GM23338 (cell line): ENCODE measurements at regions not wholly inside any gene's neighbourhood (a gene's known extent, or its start where the extent isn't known, plus 50 kb on each side); places are given as distances from the start of the nearest gene placed in this dataset.

Experiments used
- ATAC-seq: fragments of 200-7000 bp; cut with Tn5 transposase; 3 replicates; pipeline ENCODE4 v1.9.1; 2020
- DNase-seq: peaks from one replicate; pipeline ENCODE4 v3.0.0-alpha.2; 2015; ENCODE audit warnings: low spot score
- H2AFZ ChIP-seq: fragments of 200-600 bp; sonication (generic); 2 replicates; pipeline ENCODE4 v1.8.0; 2016; ENCODE audit warnings: antibody characterized with exemption, mild to moderate bottlenecking, moderate library complexity
- H3F3A ChIP-seq: fragments of 200-600 bp; sonication (generic); replicated peaks from 2 replicates; pipeline ENCODE4 v1.8.0; 2017; ENCODE audit warnings: antibody characterized with exemption, mixed run types, low read depth
- H3K27ac ChIP-seq: fragments of 200-600 bp; sonication (generic); 2 replicates; pipeline ENCODE4 v1.6.1; 2016; ENCODE audit warnings: low read depth
- H3K27me3 ChIP-seq: fragments of 200-600 bp; sonication (generic); 2 replicates; pipeline ENCODE4 v1.8.0; 2016; ENCODE audit warnings: mild to moderate bottlenecking, mixed run types, moderate library complexity; ENCODE audit not compliant: insufficient read depth
- H3K36me3 ChIP-seq: fragments of 200-600 bp; sonication (generic); 2 replicates; pipeline ENCODE4 v1.8.0; 2016; ENCODE audit warnings: mild to moderate bottlenecking; ENCODE audit not compliant: insufficient read depth
- H3K4me1 ChIP-seq: fragments of 200-600 bp; sonication (generic); 2 replicates; pipeline ENCODE4 v1.8.0; 2016; ENCODE audit warnings: mild to moderate bottlenecking, moderate library complexity; ENCODE audit not compliant: insufficient read depth
- H3K4me2 ChIP-seq: fragments of 200-600 bp; sonication (generic); 2 replicates; pipeline ENCODE4 v1.7.1; 2017; ENCODE audit warnings: mixed run types
- H3K4me3 ChIP-seq: fragments of 200-600 bp; sonication (generic); 2 replicates; pipeline ENCODE4 v1.6.1; 2016; ENCODE audit warnings: mixed run types
- H3K79me2 ChIP-seq: fragments of 200-600 bp; sonication (generic); replicated peaks from 2 replicates; pipeline ENCODE4 v1.8.0; 2017; ENCODE audit warnings: mild to moderate bottlenecking; ENCODE audit not compliant: insufficient read depth
- H3K9me2 ChIP-seq: fragments of 200-600 bp; sonication (generic); 2 replicates; pipeline ENCODE4 v1.8.0; 2017; ENCODE audit not compliant: insufficient read depth
- H4K20me1 ChIP-seq: fragments of 200-600 bp; sonication (generic); replicated peaks from 2 replicates; pipeline ENCODE4 v1.8.0; 2017; ENCODE audit warnings: mild to moderate bottlenecking; ENCODE audit not compliant: insufficient read depth
- H3K27ac Mint-ChIP-seq: 2 replicates; pipeline ENCODE4 v1.8.0; 2020; ENCODE audit warnings: inconsistent platforms, mild to moderate bottlenecking, moderate library complexity, mixed read lengths
- H3K27me3 Mint-ChIP-seq: 3 replicates; pipeline ENCODE4 v1.8.0; 2022; ENCODE audit warnings: low read depth, mild to moderate bottlenecking, moderate library complexity, mixed read lengths, inconsistent platforms; ENCODE audit not compliant: insufficient read depth, poor library complexity
- H3K36me3 Mint-ChIP-seq: 3 replicates; pipeline ENCODE4 v1.8.0; 2021; ENCODE audit warnings: low read depth, mild to moderate bottlenecking, inconsistent platforms, moderate library complexity, mixed read lengths
- H3K4me1 Mint-ChIP-seq: 3 replicates; pipeline ENCODE4 v1.8.0; 2020; ENCODE audit warnings: mild to moderate bottlenecking, inconsistent platforms, mixed read lengths
- H3K4me3 Mint-ChIP-seq: 3 replicates; pipeline ENCODE4 v1.8.0; 2021; ENCODE audit warnings: moderate library complexity, mild to moderate bottlenecking, inconsistent platforms, mixed read lengths
- H3K9me3 Mint-ChIP-seq: 3 replicates; pipeline ENCODE4 v1.8.0; 2020; ENCODE audit warnings: moderate library complexity, mild to moderate bottlenecking, inconsistent platforms, mixed read lengths
- CREB1 ChIP-seq: fragments of 250-450 bp; sonication (Bioruptor Pico); IDR thresholded peaks from 2 replicates; pipeline ENCODE4 v1.5.0; 2020; ENCODE audit warnings: low read depth, mild to moderate bottlenecking, moderate library complexity
- CTCF ChIP-seq, 2 experiments: fragments of 200-600 bp in 1 of 2; sonication (generic) in 1 of 2; conservative IDR thresholded peaks; 2 replicates each; pipeline versions ENCODE4 v1.5.1 to v1.6.1; 2016 to 2017; ENCODE audit warnings: antibody characterized with exemption in 2 of 2, low read depth in 2 of 2, mild to moderate bottlenecking in 2 of 2, moderate library complexity in 1 of 2
- ETS1 ChIP-seq: IDR thresholded peaks from 2 replicates; pipeline ENCODE4 v1.6.1; 2016; ENCODE audit warnings: antibody characterized with exemption
- EZH2 ChIP-seq: fragments of 200-600 bp; sonication (generic); IDR thresholded peaks from one replicate; pipeline ENCODE4 v1.8.0; 2017; ENCODE audit warnings: antibody characterized with exemption, mild to moderate bottlenecking, low read depth; ENCODE audit not compliant: unreplicated experiment
- EZH2phosphoT487 ChIP-seq: fragments of 200-600 bp; sonication (generic); IDR thresholded peaks from one replicate; pipeline ENCODE4 v1.8.1; 2018; ENCODE audit warnings: antibody characterized with exemption; ENCODE audit not compliant: unreplicated experiment
- JUNB ChIP-seq: IDR thresholded peaks from one replicate; pipeline ENCODE4 v1.6.1; 2016; ENCODE audit warnings: antibody characterized with exemption; ENCODE audit not compliant: unreplicated experiment
- NANOG ChIP-seq: IDR thresholded peaks from 2 replicates; pipeline ENCODE4 v1.6.1; 2016; ENCODE audit warnings: antibody characterized with exemption, borderline replicate concordance
- POLR2AphosphoS5 ChIP-seq: IDR thresholded peaks from 2 replicates; pipeline ENCODE4 v1.6.1; 2016; ENCODE audit warnings: antibody characterized with exemption, low read depth
- STAT1 ChIP-seq: IDR thresholded peaks from one replicate; pipeline ENCODE4 v1.6.1; 2016; ENCODE audit warnings: antibody characterized with exemption; ENCODE audit not compliant: unreplicated experiment
- ZNF114 ChIP-seq: fragments of 250-450 bp; sonication (Bioruptor Pico); IDR thresholded peaks from 2 replicates; pipeline ENCODE4 v1.5.0; 2020; ENCODE audit warnings: mild to moderate bottlenecking, moderate library complexity
- ZNF331 ChIP-seq: fragments of 250-450 bp; sonication (Bioruptor Pico); IDR thresholded peaks from 2 replicates; pipeline ENCODE4 v1.5.0; 2020; ENCODE audit warnings: low read depth, mild to moderate bottlenecking, moderate library complexity
- TF ChIP-seq, protein P1 (sequence below): fragments of 250-450 bp; sonication (Bioruptor Pico); IDR thresholded peaks from 2 replicates; pipeline ENCODE4 v1.5.0; 2020; ENCODE audit warnings: mild to moderate bottlenecking, moderate library complexity

DNA sequence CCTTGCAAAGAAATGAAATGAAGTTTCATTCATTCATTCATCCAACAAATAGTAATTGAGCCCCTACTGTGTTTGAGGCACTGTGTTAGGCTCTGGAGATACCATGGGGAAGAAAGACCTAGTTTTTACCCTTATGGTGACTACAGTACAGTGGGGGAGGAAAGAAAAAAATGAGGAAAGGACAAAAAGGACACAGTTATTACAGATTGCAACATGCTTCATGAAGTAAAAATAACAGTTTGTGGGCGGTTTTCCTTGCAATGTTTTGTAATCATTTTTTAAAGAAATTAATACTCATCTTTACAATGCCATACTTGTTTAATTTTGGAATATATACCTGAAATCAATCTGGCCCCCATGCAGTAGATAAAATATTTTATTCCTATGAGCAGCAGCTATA, 120.3 kb downstream of the TM2D1 start (continued):
- TF ChIP-seq, protein P1, sequence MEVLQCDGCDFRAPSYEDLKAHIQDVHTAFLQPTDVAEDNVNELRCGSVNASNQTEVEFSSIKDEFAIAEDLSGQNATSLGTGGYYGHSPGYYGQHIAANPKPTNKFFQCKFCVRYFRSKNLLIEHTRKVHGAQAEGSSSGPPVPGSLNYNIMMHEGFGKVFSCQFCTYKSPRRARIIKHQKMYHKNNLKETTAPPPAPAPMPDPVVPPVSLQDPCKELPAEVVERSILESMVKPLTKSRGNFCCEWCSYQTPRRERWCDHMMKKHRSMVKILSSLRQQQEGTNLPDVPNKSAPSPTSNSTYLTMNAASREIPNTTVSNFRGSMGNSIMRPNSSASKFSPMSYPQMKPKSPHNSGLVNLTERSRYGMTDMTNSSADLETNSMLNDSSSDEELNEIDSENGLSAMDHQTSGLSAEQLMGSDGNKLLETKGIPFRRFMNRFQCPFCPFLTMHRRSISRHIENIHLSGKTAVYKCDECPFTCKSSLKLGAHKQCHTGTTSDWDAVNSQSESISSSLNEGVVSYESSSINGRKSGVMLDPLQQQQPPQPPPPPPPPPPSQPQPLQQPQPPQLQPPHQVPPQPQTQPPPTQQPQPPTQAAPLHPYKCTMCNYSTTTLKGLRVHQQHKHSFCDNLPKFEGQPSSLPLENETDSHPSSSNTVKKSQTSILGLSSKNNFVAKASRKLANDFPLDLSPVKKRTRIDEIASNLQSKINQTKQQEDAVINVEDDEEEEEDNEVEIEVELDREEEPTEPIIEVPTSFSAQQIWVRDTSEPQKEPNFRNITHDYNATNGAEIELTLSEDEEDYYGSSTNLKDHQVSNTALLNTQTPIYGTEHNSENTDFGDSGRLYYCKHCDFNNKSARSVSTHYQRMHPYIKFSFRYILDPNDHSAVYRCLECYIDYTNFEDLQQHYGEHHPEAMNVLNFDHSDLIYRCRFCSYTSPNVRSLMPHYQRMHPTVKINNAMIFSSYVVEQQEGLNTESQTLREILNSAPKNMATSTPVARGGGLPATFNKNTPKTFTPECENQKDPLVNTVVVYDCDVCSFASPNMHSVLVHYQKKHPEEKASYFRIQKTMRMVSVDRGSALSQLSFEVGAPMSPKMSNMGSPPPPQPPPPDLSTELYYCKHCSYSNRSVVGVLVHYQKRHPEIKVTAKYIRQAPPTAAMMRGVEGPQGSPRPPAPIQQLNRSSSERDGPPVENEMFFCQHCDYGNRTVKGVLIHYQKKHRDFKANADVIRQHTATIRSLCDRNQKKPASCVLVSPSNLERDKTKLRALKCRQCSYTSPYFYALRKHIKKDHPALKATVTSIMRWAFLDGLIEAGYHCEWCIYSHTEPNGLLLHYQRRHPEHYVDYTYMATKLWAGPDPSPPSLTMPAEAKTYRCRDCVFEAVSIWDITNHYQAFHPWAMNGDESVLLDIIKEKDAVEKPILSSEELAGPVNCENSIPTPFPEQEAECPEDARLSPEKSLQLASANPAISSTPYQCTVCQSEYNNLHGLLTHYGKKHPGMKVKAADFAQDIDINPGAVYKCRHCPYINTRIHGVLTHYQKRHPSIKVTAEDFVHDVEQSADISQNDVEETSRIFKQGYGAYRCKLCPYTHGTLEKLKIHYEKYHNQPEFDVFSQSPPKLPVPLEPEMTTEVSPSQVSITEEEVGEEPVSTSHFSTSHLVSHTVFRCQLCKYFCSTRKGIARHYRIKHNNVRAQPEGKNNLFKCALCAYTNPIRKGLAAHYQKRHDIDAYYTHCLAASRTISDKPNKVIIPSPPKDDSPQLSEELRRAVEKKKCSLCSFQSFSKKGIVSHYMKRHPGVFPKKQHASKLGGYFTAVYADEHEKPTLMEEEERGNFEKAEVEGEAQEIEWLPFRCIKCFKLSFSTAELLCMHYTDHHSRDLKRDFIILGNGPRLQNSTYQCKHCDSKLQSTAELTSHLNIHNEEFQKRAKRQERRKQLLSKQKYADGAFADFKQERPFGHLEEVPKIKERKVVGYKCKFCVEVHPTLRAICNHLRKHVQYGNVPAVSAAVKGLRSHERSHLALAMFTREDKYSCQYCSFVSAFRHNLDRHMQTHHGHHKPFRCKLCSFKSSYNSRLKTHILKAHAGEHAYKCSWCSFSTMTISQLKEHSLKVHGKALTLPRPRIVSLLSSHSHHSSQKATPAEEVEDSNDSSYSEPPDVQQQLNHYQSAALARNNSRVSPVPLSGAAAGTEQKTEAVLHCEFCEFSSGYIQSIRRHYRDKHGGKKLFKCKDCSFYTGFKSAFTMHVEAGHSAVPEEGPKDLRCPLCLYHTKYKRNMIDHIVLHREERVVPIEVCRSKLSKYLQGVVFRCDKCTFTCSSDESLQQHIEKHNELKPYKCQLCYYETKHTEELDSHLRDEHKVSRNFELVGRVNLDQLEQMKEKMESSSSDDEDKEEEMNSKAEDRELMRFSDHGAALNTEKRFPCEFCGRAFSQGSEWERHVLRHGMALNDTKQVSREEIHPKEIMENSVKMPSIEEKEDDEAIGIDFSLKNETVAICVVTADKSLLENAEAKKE (CRISPR knock-in tag), result no peak
- TF ChIP-seq STAT1 (no peak), NANOG (no peak), CREB1 (CRISPR knock-in tag) (no peak), JUNB (no peak), POLR2AphosphoS5 (no peak), ZNF331 (CRISPR knock-in tag) (no peak), EZH2 (no peak), ETS1 (no peak), ZNF114 (CRISPR knock-in tag) (no peak), EZH2phosphoT487 (no peak)

DNA sequence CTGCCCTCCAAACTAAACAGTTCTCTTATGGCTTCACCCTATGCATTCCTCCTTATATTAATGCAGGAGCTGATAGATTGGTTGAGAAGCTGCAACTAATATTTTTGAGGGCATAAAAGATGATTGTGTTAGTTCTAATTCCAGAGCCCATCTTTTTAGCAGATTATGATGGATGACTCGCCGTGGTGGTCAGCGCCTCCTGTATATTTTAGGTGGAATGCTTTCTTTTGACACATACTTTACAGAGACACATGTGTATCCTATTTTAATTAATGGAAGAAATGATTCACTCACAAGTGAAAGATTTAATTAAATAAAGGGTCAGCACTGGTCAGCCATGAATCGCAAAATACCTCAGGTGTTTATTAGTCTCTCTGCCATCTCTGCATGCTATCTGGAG, 120.7 kb downstream of the TM2D1 start:
- Histone ChIP-seq H3K27me3 (no peaks in the 10 kb centered on the region), H3K4me1 (no peaks in the 10 kb centered on the region), H3K9me2 (no peaks in the 10 kb centered on the region), H3K79me2 (no peaks in the 10 kb centered on the region), H3K27ac (no peak overlapping the region), H4K20me1 (no peaks in the 10 kb centered on the region), H3F3A (no peaks in the 10 kb centered on the region), H3K4me3 (no peak overlapping the region), H2AFZ (no peak overlapping the region), H3K4me2 (no peak overlapping the region), H3K36me3 (no peaks in the 10 kb centered on the region)
- DNase-seq (no peak), ATAC-seq (no peak)
- H3K4me3 Mint-ChIP-seq, result no peak overlapping the region
- H3K9me3 Mint-ChIP-seq, result no peaks in the 10 kb centered on the region
- peaks cover 9% of the 10 kb centered on the region; the same call in 2 of the 3 replicates for H3K4me1 Mint-ChIP-seq
- no peaks in the 10 kb centered on the region for H3K36me3 Mint-ChIP-seq
- no peak overlapping the region for H3K27ac Mint-ChIP-seq
- H3K27me3 Mint-ChIP-seq, result peaks cover 3% of the 10 kb centered on the region
- TF ChIP-seq CREB1 (CRISPR knock-in tag), result no peak
- TF ChIP-seq ZNF331 (CRISPR knock-in tag), result no peak
- no peak for TF ChIP-seq STAT1
- no peak for TF ChIP-seq ZNF114 (CRISPR knock-in tag)
- no peak for TF ChIP-seq CTCF (conservative IDR thresholded peaks at IDR 0.05; ENCODE audit: low read depth in 2 of 2)
